ENCODE measurements at regions not wholly inside any gene's neighbourhood (a gene's known extent, or its start where the extent isn't known, plus 50 kb on each side); places are given as distances from the start of the nearest gene placed in this dataset.
A peak's percentile ranks its signal among the peaks of the same experiment; 100 is the strongest.

GRCh38 chr4:107117726-107118125, 81.6 kb upstream of the DKK2 start:
- TF ChIP-seq, protein P1, sequence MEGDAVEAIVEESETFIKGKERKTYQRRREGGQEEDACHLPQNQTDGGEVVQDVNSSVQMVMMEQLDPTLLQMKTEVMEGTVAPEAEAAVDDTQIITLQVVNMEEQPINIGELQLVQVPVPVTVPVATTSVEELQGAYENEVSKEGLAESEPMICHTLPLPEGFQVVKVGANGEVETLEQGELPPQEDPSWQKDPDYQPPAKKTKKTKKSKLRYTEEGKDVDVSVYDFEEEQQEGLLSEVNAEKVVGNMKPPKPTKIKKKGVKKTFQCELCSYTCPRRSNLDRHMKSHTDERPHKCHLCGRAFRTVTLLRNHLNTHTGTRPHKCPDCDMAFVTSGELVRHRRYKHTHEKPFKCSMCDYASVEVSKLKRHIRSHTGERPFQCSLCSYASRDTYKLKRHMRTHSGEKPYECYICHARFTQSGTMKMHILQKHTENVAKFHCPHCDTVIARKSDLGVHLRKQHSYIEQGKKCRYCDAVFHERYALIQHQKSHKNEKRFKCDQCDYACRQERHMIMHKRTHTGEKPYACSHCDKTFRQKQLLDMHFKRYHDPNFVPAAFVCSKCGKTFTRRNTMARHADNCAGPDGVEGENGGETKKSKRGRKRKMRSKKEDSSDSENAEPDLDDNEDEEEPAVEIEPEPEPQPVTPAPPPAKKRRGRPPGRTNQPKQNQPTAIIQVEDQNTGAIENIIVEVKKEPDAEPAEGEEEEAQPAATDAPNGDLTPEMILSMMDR (IDR thresholded peaks at IDR 0.05; ENCODE audit: insufficient read depth, low read length, missing control alignments), result no peak
- no peak for DNase-seq (ENCODE audit: low read depth, low spot score)
- H3K4me3 ChIP-seq (ENCODE audit: low read depth, low read length), result no peak overlapping the region
- POLR2A ChIA-PET, result no interaction called here
- CTCF ChIA-PET, result no interaction called here

- no peak for DNase-seq (ENCODE audit: low read depth, low spot score)
- POLR2A ChIA-PET, result no interaction called here
- TF ChIP-seq, protein P1 (IDR thresholded peaks at IDR 0.05; ENCODE audit: insufficient read depth, low read length, missing control alignments), result no peak
- CTCF ChIA-PET, result interaction anchor here (0.8 kb wide), 1 partner anchor 265 kb away, joined by 3 read pairs; no protein-coding TSS in a partner anchor
- H3K4me3 ChIP-seq (ENCODE audit: low read depth, low read length), result no peak overlapping the region
Measured at GRCh38 chr4:107115185-107115847, 79.2 kb upstream of the DKK2 start.

DNA sequence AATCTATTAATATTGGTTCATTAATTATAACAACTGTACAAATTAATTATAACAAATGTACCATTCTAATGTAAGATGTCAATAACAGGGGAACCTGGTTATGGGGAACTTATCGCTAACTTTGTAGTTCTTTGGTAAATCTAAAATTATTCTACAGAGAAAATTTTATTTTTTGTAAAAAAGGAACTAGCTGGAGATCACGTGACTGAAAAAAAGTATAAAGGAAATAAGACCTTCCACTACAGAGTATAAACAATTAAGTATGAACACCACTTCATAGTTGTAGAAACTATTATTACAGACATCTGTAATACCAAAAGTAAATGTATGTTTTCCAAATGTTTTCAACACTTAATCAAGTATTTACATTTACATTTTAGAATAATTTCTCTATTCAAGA, 77.9 kb upstream of the DKK2 start:
- CTCF ChIA-PET, result no interaction called here
- DNase-seq (ENCODE audit: low read depth, low spot score), result no peak
- no peak overlapping the region for H3K4me3 ChIP-seq (ENCODE audit: low read depth, low read length)
- TF ChIP-seq, protein P1 (IDR thresholded peaks at IDR 0.05; ENCODE audit: insufficient read depth, low read length, missing control alignments), result no peak
- POLR2A ChIA-PET, result no interaction called here

DNA sequence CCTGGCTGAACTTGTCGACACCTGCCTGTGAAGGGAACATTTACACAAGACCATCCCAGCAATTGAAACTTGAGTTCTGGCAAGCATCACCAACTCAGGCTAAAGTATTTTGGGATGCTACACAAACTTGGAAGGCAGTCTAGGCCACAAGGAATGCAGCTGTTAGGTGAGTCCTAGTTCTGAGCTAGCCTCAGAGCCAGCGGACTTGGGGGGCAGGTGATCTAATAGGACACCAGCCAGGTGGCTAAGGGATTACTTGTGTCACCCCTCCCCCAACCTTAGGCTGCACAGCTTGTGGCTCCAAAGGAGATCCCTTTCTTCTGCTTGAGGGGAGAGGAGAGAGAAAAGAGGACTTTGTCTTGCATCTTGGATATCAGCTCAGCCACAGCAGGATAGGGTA, 62.3 kb upstream of the DKK2 start:
- ChIA-PET CTCF (interaction anchor here (0.7 kb wide), 1 partner anchor 8 kb away, joined by 3 read pairs; no protein-coding TSS in a partner anchor), POLR2A (no interaction called here)
- H3K4me3 ChIP-seq (ENCODE audit: low read depth, low read length), result no peak overlapping the region
- TF ChIP-seq, protein P1 (IDR thresholded peaks at IDR 0.05; ENCODE audit: insufficient read depth, low read length, missing control alignments), result no peak
- no peak for DNase-seq (ENCODE audit: low read depth, low spot score)

GRCh38 chr4:107094976-107095375, 58.9 kb upstream of the DKK2 start:
- H3K4me3 ChIP-seq (ENCODE audit: low read depth, low read length), result no peak overlapping the region
- no peak for DNase-seq (ENCODE audit: low read depth, low spot score)
- TF ChIP-seq, protein P1 (IDR thresholded peaks at IDR 0.05; ENCODE audit: insufficient read depth, low read length, missing control alignments), result no peak
- ChIA-PET POLR2A (no interaction called here), CTCF (interaction anchor here (1.1 to 3.7 kb wide), 8 partner anchors 10 to 419 kb away, joined by 3 to 36 read pairs (median 4); no protein-coding TSS in a partner anchor)

- ChIA-PET POLR2A (no interaction called here), CTCF (interaction anchor here (1.1 to 3.7 kb wide), 8 partner anchors 10 to 419 kb away, joined by 3 to 36 read pairs (median 4); no protein-coding TSS in a partner anchor)
- no peak for DNase-seq (ENCODE audit: low read depth, low spot score)
- H3K4me3 ChIP-seq (ENCODE audit: low read depth, low read length), result no peak overlapping the region
- TF ChIP-seq, protein P1 (IDR thresholded peaks at IDR 0.05; ENCODE audit: insufficient read depth, low read length, missing control alignments), result peak; percentile 49
Measured at GRCh38 chr4:107094332-107094731, 58.2 kb upstream of the DKK2 start.
